B cell (primary cell): ENCODE measurements at regions not wholly inside any gene's neighbourhood (a gene's known extent, or its start where the extent isn't known, plus 50 kb on each side); places are given as distances from the start of the nearest gene placed in this dataset.

Experiments
- ATAC-seq: fragments of 200-7000 bp; cut with Tn5 transposase; one replicate; pipeline ENCODE4 v1.10.0; 2021; ENCODE audit warnings: low read depth, mild to moderate bottlenecking, moderate number of reproducible peaks, moderate library complexity
- CTCF ChIA-PET: fragments of 350-600 bp; sonication (Branson Sonifier 250); formaldehyde crosslinking; loops from one replicate; lab custom pipeline; 2021; ENCODE audit warnings: antibody characterized with exemption, inconsistent platforms; lab: Charles Lee
- POLR2A ChIA-PET: fragments of 350-600 bp; sonication (Branson Sonifier 250); formaldehyde crosslinking; loops from one replicate; lab custom pipeline; 2021; ENCODE audit warnings: antibody characterized with exemption; lab: Charles Lee
- DNase-seq: peaks from one replicate; pipeline ENCODE4 v3.0.0; 2013
- H2AFZ ChIP-seq: 2 replicates; pipeline ENCODE4 v1.6.1; 2012; ENCODE audit warnings: mild to moderate bottlenecking, low read depth, low read length; ENCODE audit not compliant: insufficient read depth, poor library complexity, severe bottlenecking
- H3K27ac ChIP-seq, 2 donors: 1 replicate in 1 of 2; 2 replicates in 1 of 2; pipeline ENCODE4 v1.5.1; 2012 to 2013; ENCODE audit warnings: low read length in 2 of 2, mild to moderate bottlenecking in 2 of 2, moderate library complexity in 1 of 2
- H3K27me3 ChIP-seq, 4 experiments: fragments of 200-600 bp in 1 of 4; sonication (generic) in 1 of 4; replicated peaks in 1 of 4; 1 replicate in 2 of 4; 2 replicates in 2 of 4; pipeline versions ENCODE4 v1.6.1 to v1.7.0; 2013 to 2016; ENCODE audit warnings: low read length in 3 of 4, mild to moderate bottlenecking in 2 of 4, mixed read lengths in 1 of 4, moderate library complexity in 1 of 4; ENCODE audit not compliant: insufficient read depth in 4 of 4, control insufficient read depth in 3 of 4; ENCODE audit errors: control extremely low read depth in 1 of 4
- H3K36me3 ChIP-seq, 2 experiments: replicated peaks in 1 of 2; 1 replicate in 1 of 2; 2 replicates in 1 of 2; pipeline versions ENCODE4 v1.6.1 to v1.7.1; 2013; ENCODE audit warnings: low read length in 1 of 2; ENCODE audit not compliant: insufficient read depth in 2 of 2, control insufficient read depth in 1 of 2; ENCODE audit errors: control extremely low read depth in 1 of 2, extremely low read depth in 1 of 2
- H3K4me1 ChIP-seq, 2 donors: fragments of 200-600 bp in 1 of 2; sonication (generic) in 1 of 2; 1 replicate in 1 of 2; 2 replicates in 1 of 2; pipeline versions ENCODE4 v1.5.1 to v1.6.1; 2013 to 2017; ENCODE audit warnings: low read length in 2 of 2; ENCODE audit not compliant: control insufficient read depth in 2 of 2, insufficient read depth in 2 of 2
- H3K4me2 ChIP-seq: replicated peaks from 2 replicates; pipeline ENCODE3; 2012; ENCODE audit warnings: mild to moderate bottlenecking, low read depth, low read length; ENCODE audit not compliant: poor library complexity, severe bottlenecking
- H3K4me3 ChIP-seq, 5 experiments: fragments of 200-600 bp in 1 of 5; sonication (generic) in 1 of 5; 1 replicate in 3 of 5; 2 replicates in 2 of 5; pipeline versions ENCODE4 v1.5.1 to v1.7.0; 2011 to 2016; ENCODE audit warnings: low read length in 4 of 5, mild to moderate bottlenecking in 4 of 5, low read depth in 2 of 5, control low read depth in 1 of 5, moderate library complexity in 1 of 5; ENCODE audit not compliant: insufficient read depth in 1 of 5; ENCODE audit errors: control extremely low read depth in 1 of 5, extremely low read depth in 1 of 5
- H3K79me2 ChIP-seq: fragments of 200-600 bp; sonication (generic); one replicate; pipeline ENCODE4 v1.6.0; 2016; ENCODE audit warnings: low read length; ENCODE audit not compliant: control insufficient read depth, insufficient read depth
- H3K9ac ChIP-seq: fragments of 200-600 bp; sonication (generic); 2 replicates; pipeline ENCODE4 v1.6.1; 2017; ENCODE audit warnings: mild to moderate bottlenecking, low read length, moderate library complexity
- H3K9me3 ChIP-seq, 3 donors: one replicate each; pipeline versions ENCODE4 v1.6.1 to v1.7.1; 2013; ENCODE audit warnings: low read length in 2 of 3; ENCODE audit not compliant: control insufficient read depth in 2 of 3, insufficient read depth in 1 of 3; ENCODE audit errors: control extremely low read depth in 1 of 3
- H4K20me1 ChIP-seq: 2 replicates; pipeline ENCODE4 v1.6.0; 2012; ENCODE audit warnings: mild to moderate bottlenecking, low read length; ENCODE audit not compliant: insufficient read depth, control insufficient read depth, poor library complexity, severe bottlenecking
- H3K27ac Mint-ChIP-seq: one replicate; pipeline ENCODE4 v1.8.0; 2021; ENCODE audit warnings: mixed read lengths
- H3K27me3 Mint-ChIP-seq: one replicate; pipeline ENCODE4 v1.8.0; 2021; ENCODE audit warnings: mixed read lengths
- H3K4me1 Mint-ChIP-seq: one replicate; pipeline ENCODE4 v1.8.0; 2021; ENCODE audit warnings: mixed read lengths
- H3K4me3 Mint-ChIP-seq: one replicate; pipeline ENCODE4 v1.8.0; 2021; ENCODE audit warnings: mixed read lengths
- H3K9me3 Mint-ChIP-seq: one replicate; pipeline ENCODE4 v1.8.0; 2022; ENCODE audit warnings: mixed read lengths; ENCODE audit not compliant: insufficient read depth
- EZH2 ChIP-seq: IDR thresholded peaks from 2 replicates; pipeline ENCODE4 v1.6.1; 2012; ENCODE audit warnings: borderline replicate concordance, low read depth, mild to moderate bottlenecking, moderate library complexity, low read length; ENCODE audit not compliant: insufficient read depth, poor library complexity, severe bottlenecking
- WGBS: methylation state at CpG from one replicate; pipeline ENCODE4 v1.1.5; 2013; ENCODE audit warnings: missing lambda C conversion rate; ENCODE audit not compliant: insufficient coverage; 5-methylcytosine and 5-hydroxymethylcytosine counted together
- intact Hi-C: fragments of 100-400 bp; cut with micrococcal nuclease; formaldehyde crosslinking; loops from one replicate; pipeline ENCODE4 v1.10.0; 2022
- TF ChIP-seq, protein P1 (sequence below): fragments of 200-600 bp; IDR thresholded peaks from one replicate; pipeline ENCODE4 v1.8.0; 2022; ENCODE audit warnings: antibody characterized with exemption, mild to moderate bottlenecking

GRCh38 chr18:78860117-78860516, 119.5 kb upstream of the SALL3 start:
- H4K20me1 ChIP-seq, result no peaks in the 10 kb centered on the region
- DNase-seq, result no peak
- no peaks in the 10 kb centered on the region for H3K36me3 ChIP-seq
- Mint-ChIP-seq H3K4me3 (no peak overlapping the region), H3K9me3 (no peaks in the 10 kb centered on the region), H3K27ac (no peak overlapping the region), H3K4me1 (no peaks in the 10 kb centered on the region), H3K27me3 (peaks cover 5% of the 10 kb centered on the region)
- peaks cover 0 to 24% (median 0%) of the 10 kb centered on the region in 3 donors for H3K9me3 ChIP-seq
- no peaks in the 10 kb centered on the region for H3K79me2 ChIP-seq
- H3K27ac ChIP-seq, result no peak overlapping the region
- no peak overlapping the region for H3K4me2 ChIP-seq
- no peak overlapping the region for H3K9ac ChIP-seq
- no peaks in the 10 kb centered on the region for H3K27me3 ChIP-seq
- no peak for TF ChIP-seq EZH2
- TF ChIP-seq, protein P1, sequence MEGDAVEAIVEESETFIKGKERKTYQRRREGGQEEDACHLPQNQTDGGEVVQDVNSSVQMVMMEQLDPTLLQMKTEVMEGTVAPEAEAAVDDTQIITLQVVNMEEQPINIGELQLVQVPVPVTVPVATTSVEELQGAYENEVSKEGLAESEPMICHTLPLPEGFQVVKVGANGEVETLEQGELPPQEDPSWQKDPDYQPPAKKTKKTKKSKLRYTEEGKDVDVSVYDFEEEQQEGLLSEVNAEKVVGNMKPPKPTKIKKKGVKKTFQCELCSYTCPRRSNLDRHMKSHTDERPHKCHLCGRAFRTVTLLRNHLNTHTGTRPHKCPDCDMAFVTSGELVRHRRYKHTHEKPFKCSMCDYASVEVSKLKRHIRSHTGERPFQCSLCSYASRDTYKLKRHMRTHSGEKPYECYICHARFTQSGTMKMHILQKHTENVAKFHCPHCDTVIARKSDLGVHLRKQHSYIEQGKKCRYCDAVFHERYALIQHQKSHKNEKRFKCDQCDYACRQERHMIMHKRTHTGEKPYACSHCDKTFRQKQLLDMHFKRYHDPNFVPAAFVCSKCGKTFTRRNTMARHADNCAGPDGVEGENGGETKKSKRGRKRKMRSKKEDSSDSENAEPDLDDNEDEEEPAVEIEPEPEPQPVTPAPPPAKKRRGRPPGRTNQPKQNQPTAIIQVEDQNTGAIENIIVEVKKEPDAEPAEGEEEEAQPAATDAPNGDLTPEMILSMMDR, result no peak
- intact Hi-C loops, result no loop called here
- CTCF ChIA-PET, result no interaction called here
- 80% methylated on average over 11 of the region's 11 CpGs for WGBS
- no peaks in the 10 kb centered on the region for H3K4me1 ChIP-seq
- H2AFZ ChIP-seq, result no peak overlapping the region
- no peak for ATAC-seq
- POLR2A ChIA-PET, result no interaction called here
- H3K4me3 ChIP-seq, result no peak overlapping the region

- Histone ChIP-seq H3K9ac (no peak overlapping the region), H3K9me3 (peaks cover 0 to 24% (median 0%) of the 10 kb centered on the region in 3 donors), H3K79me2 (no peaks in the 10 kb centered on the region), H4K20me1 (no peaks in the 10 kb centered on the region), H2AFZ (no peak overlapping the region), H3K4me2 (no peak overlapping the region), H3K4me3 (no peak overlapping the region), H3K36me3 (no peaks in the 10 kb centered on the region), H3K4me1 (no peaks in the 10 kb centered on the region), H3K27me3 (no peaks in the 10 kb centered on the region), H3K27ac (no peak overlapping the region)
- Mint-ChIP-seq H3K4me1 (no peaks in the 10 kb centered on the region), H3K27me3 (peaks cover 5% of the 10 kb centered on the region), H3K9me3 (no peaks in the 10 kb centered on the region), H3K4me3 (no peak overlapping the region), H3K27ac (no peak overlapping the region)
- DNase-seq (no peak), ATAC-seq (no peak)
- no peak for TF ChIP-seq EZH2
- TF ChIP-seq, protein P1, result no peak
- WGBS, result 65% methylated on average over 2 of the region's 11 CpGs
- intact Hi-C loops, result no loop called here
- ChIA-PET CTCF (no interaction called here), POLR2A (no interaction called here)
Measured at GRCh38 chr18:78861116-78861515, 118.5 kb upstream of the SALL3 start.
